Daoy (cell line): ENCODE measurements at regions not wholly inside any gene's neighbourhood (a gene's known extent, or its start where the extent isn't known, plus 50 kb on each side); places are given as distances from the start of the nearest gene placed in this dataset.

ENCODE experiments used
- DNase-seq: peaks from one replicate; pipeline ENCODE4 v3.0.0-alpha.2; 2015; ENCODE audit warnings: low read depth

DNA sequence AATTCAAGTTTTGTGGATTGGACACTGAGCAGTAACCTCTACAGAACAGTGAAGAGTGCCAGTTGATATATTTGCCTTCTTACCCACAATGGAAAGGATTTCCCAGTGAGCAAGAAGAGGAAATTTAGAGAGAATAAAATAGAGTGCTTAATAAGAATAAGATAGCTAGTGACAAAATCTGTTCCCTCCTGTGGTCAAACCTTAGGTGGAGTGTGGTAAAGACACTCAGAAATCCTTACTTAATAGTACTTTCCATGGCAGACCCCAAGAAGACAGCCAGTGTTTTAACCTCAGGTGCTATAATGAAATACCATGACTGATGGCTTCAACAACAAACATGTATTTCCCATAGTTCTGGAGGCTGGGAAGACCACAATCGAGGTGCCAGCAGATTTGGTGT is 108.4 kb upstream of the TNFAIP3 start:
- DNase-seq: no peak

- DNase-seq: no peak
Measured at GRCh38 chr6:137759624-137760023, 107.4 kb upstream of the TNFAIP3 start.

GRCh38 chr6:137761072-137761471 is 106.0 kb upstream of the TNFAIP3 start:
- DNase-seq: no peak

DNA sequence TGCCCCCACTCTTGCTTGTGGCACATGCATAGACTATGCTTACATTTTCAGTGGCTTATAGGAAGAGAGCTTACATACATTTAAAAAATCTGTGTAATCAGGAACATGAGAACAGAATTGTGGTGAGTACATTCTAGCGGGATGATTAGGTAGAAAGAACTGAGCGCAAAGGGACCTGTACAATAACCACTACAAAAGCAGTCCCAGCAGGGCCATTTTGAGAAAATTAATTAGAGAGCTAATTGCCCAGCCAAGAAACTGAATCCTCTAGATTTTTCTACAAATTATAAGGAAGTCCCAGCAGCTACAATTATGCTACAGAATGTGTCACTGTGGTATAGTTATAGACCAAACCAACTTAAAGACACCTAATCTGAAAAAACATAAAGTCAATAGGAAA is 105.6 kb upstream of the TNFAIP3 start:
- no peak for DNase-seq

DNA sequence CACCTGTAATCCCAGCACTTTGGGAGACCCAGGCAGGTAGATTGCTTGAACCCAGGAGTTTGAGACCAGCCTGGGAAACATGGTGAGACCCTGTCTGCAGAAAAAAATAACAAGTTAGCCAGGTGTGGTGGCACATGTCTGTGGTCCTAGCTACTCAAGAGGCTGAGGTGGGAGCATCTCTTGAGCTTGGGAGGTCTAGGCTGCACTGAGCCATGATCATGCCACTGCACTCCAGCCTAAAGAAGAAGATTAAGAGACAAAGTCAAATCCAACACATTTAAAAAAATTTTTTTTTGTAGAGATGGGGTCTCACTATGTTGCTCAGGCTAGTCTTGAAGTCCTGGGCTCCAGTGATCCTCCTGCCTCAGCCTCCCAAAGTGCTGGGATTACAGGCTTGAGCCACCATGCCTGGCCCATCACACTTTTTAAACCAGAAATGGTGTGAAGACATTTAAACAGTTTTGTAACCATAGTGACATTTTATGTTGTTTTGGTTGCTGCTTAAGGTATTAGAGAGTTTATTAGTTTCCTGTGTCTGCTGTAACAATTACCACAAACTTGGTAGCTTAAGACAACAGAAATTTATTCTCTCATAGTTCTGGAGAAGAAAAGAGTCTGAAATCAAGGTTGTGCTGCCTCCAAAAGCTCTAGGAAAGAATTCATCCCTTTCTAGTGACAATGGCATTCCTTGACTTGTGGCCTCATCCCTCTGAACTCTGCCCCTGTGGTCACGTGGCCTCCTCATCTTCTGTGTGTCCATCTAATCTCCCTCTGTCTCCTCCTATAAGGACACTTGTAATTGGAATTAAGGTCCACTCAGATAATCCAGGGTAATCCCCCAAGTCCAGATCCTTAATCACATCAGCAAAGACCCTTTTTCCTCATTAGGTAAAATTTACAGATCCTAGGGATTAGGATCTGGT is 104.6 kb upstream of the TNFAIP3 start:
- no peak for DNase-seq

GRCh38 chr6:137763436-137763835 is 103.6 kb upstream of the TNFAIP3 start:
- no peak for DNase-seq

GRCh38 chr6:137763886-137764285 is 103.2 kb upstream of the TNFAIP3 start:
- DNase-seq: no peak

DNA sequence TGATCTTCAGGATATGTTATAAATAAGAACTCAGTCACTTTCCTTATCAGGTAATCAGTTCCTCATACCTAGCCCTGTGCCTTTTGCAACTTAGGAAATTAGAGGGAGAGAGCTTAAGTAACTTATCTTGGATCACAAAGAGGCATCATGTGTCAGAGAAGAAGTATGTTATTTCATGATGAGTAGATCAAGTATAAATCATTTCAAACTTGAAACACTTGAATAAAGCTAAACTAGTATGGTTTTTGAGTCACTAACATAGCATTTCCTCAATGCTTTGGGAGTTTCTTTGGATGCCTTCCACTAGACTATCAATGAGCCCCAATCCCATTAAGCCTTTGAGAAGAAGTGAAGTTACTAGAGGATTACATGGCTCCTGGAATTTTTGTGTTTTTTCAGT is 102.6 kb upstream of the TNFAIP3 start:
- peak; percentile 67 for DNase-seq

DNA sequence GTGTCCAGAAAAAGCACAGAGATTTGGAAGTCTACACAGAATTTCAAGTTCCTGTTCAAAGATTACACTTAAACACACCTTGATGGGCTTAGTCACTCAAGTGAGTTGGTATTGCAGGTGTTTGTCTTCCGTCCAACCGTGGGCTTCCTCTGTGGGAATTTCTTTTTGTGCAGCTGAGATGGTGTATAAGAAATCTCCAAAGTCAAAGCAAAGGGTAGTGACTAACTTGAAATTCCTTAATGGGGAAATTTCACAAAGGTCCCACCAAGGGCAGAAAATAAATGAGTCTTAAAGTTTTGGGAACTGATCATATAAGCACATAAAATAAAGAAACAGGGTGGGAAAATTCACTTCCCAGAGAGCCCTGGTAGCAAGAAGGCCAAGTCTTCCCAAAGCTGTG is 102.0 kb upstream of the TNFAIP3 start:
- DNase-seq: no peak

- no peak for DNase-seq
Measured at GRCh38 chr6:137766596-137767370, 100.3 kb upstream of the TNFAIP3 start.

GRCh38 chr6:137767465-137767864 is 99.6 kb upstream of the TNFAIP3 start:
- no peak for DNase-seq

GRCh38 chr6:137767911-137768690 is 99.0 kb upstream of the TNFAIP3 start:
- DNase-seq: peak; percentile 34

GRCh38 chr6:137768935-137769334 is 98.1 kb upstream of the TNFAIP3 start:
- no peak for DNase-seq

GRCh38 chr6:137769797-137770362 is 97.2 kb upstream of the TNFAIP3 start:
- DNase-seq: no peak

DNA sequence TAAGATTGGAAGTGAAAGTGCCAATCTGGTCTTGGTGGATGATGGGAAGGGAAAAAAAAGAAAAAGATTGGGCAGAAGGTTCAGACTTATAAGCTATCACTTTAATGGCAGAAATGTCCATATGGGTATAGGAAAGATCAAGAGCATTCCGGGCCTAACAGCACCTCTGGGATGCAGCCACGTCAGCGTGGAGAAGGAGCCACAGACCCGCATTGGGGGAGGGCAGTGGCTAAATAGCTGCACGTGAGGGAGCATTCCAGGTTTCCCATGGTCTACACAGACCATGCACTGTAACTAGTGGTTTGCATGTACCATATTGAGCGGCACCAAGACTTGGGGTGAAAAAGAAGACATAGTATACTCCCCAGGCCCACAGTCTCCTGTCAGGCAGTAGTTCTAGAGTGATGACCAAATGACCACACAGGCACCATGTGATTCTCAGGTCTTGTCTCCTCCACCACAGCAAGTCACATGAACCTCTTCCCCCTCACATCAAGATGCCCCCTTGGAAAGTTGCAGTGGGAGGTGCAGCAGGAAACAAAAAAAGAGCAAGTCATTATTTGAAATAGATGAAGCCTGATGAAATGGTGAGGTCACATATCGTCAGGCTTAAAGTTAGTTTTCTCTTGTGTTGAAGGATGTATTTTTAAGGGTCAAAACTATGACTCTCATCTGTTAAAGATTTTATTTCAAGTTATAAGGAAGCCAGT is 94.4 kb upstream of the TNFAIP3 start:
- DNase-seq: no peak

DNA sequence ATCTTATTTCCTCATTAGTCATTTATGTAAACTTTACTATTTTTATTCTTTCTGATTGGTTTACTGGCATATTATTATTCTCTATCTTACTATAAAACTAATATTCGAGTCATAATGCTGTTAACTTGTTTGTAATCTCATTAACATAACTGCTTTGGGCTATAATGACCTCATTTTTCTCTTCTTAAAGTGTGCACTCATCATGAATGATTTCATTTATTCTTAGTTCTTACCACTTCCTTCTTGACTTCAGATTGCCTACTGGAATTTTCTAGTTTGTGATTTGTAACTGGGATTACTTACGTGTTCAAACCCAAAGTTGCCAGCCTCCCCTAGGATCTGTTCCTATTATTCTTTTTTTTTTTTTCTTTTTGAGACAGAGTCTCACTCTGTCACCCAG is 91.8 kb upstream of the TNFAIP3 start:
- DNase-seq: no peak

- no peak for DNase-seq
Measured at GRCh38 chr6:137775720-137776119, 91.3 kb upstream of the TNFAIP3 start.

DNA sequence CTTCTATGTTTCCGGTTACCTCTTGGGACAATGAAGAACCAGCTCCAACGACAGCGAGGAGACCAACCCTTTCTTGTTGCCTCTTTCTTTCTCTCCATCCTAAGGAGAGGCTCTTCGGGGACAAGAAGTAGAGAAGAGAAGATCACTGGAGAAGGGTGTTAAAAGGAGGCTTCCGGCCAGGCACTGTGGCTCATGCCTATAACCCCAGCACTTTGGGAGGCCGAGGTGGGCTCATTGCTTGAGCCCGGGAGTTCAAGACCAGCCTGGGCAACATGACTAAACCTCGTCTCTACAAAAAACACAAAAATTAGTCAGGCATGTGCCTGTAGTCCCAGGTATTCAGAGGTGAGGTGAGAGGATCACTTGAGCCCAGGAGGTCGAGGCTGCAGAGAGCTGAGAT is 90.8 kb upstream of the TNFAIP3 start:
- DNase-seq: no peak

- no peak for DNase-seq
Measured at GRCh38 chr6:137776786-137777686, 90.0 kb upstream of the TNFAIP3 start.

DNA sequence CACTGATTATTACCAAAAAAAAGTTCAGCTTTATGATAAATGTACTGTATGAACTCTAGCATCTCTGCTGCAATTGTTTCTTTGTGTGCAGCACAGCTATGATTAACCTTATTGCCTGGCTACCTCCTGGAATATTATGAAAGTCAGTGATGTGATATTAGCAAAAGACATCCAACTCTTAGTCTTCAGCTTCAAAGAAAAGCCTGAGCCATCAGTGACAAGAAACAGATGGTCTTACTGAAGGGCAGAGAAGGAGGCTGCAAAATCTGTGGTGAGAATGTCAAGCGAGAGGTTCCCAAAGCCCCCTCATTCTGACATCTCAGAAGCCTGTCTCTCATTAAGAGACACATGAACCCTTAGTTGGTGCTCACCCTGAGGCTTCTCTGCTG is 89.4 kb upstream of the TNFAIP3 start:
- no peak for DNase-seq
